Osteoblast (primary cell): ENCODE measurements at regions not wholly inside any gene's neighbourhood (a gene's known extent, or its start where the extent isn't known, plus 50 kb on each side); places are given as distances from the start of the nearest gene placed in this dataset.
"Not testable (repeated sequence)": the region's sequence is repeated elsewhere in the genome, so short reads cannot be mapped to it uniquely, and the experiment has no call there.

Experiments used
- DNase-seq: peaks from one replicate; pipeline ENCODE4 v3.0.0; 2011; ENCODE audit warnings: low spot score, mixed read lengths; ENCODE audit not compliant: insufficient read length; ENCODE audit errors: missing footprints
- H2AFZ ChIP-seq: 2 replicates; pipeline ENCODE4 v1.6.0; 2011; ENCODE audit warnings: mild to moderate bottlenecking, low read length
- H3K27ac ChIP-seq: 2 replicates; pipeline ENCODE4 v1.5.1; 2011; ENCODE audit warnings: mild to moderate bottlenecking, low read depth, low read length, moderate library complexity
- H3K27me3 ChIP-seq: 2 replicates; pipeline ENCODE4 v1.6.0; 2012; ENCODE audit warnings: mild to moderate bottlenecking, control low read depth, inconsistent platforms, low read length, moderate library complexity; ENCODE audit not compliant: insufficient read depth
- H3K36me3 ChIP-seq: 2 replicates; pipeline ENCODE4 v1.5.1; 2011; ENCODE audit warnings: mild to moderate bottlenecking, low read length, control low read depth, moderate library complexity; ENCODE audit not compliant: insufficient read depth
- H3K4me1 ChIP-seq: 2 replicates; pipeline ENCODE4 v1.5.1; 2011; ENCODE audit warnings: mild to moderate bottlenecking, low read length, control low read depth, moderate library complexity; ENCODE audit not compliant: insufficient read depth
- H3K4me2 ChIP-seq: 2 replicates; pipeline ENCODE4 v1.6.0; 2011; ENCODE audit warnings: mild to moderate bottlenecking, low read length; ENCODE audit not compliant: insufficient read depth
- H3K4me3 ChIP-seq: fragments of 200-600 bp; sonication (generic); 3 replicates; pipeline ENCODE4 v1.5.1; 2012; ENCODE audit warnings: mild to moderate bottlenecking, low read length, inconsistent platforms; ENCODE audit not compliant: insufficient read depth
- H3K79me2 ChIP-seq: 2 replicates; pipeline ENCODE4 v1.6.0; 2012; ENCODE audit warnings: mild to moderate bottlenecking, low read length, control low read depth, inconsistent platforms; ENCODE audit not compliant: insufficient read depth
- H3K9me3 ChIP-seq: 2 replicates; pipeline ENCODE4 v1.5.1; 2011; ENCODE audit warnings: low read depth, low read length, control low read depth
- H4K20me1 ChIP-seq: 2 replicates; pipeline ENCODE4 v1.6.0; 2012; ENCODE audit warnings: mild to moderate bottlenecking, low read length, control low read depth; ENCODE audit not compliant: insufficient read depth
- CTCF ChIP-seq: IDR thresholded peaks from 2 replicates; pipeline ENCODE4 v1.5.1; 2011; ENCODE audit warnings: mild to moderate bottlenecking, low read depth, low read length, moderate library complexity; ENCODE audit errors: extremely low read depth

- no peak overlapping the region for H2AFZ ChIP-seq
- no peak overlapping the region for H3K27ac ChIP-seq
- H3K4me2 ChIP-seq, result no peak overlapping the region
- H3K36me3 ChIP-seq, result no peaks in the 10 kb centered on the region
- no peaks in the 10 kb centered on the region for H3K27me3 ChIP-seq
- no peaks in the 10 kb centered on the region for H3K79me2 ChIP-seq
- no peak for DNase-seq
- no peaks in the 10 kb centered on the region for H3K9me3 ChIP-seq
- no peak overlapping the region for H3K4me3 ChIP-seq
- TF ChIP-seq CTCF, result no peak
- no peaks in the 10 kb centered on the region for H4K20me1 ChIP-seq
- H3K4me1 ChIP-seq, result no peaks in the 10 kb centered on the region
Observed at GRCh38 chr2:103402336-103402735, 640.5 kb downstream of the TMEM182 start.

GRCh38 chr2:103402944-103403343 lies 641.1 kb downstream of the TMEM182 start:
- H3K4me1 ChIP-seq, result no peaks in the 10 kb centered on the region
- H2AFZ ChIP-seq, result no peak overlapping the region
- no peak for DNase-seq
- no peaks in the 10 kb centered on the region for H3K79me2 ChIP-seq
- no peaks in the 10 kb centered on the region for H3K27me3 ChIP-seq
- no peaks in the 10 kb centered on the region for H3K9me3 ChIP-seq
- H3K36me3 ChIP-seq, result no peaks in the 10 kb centered on the region
- H3K27ac ChIP-seq, result no peak overlapping the region
- no peak overlapping the region for H3K4me3 ChIP-seq
- TF ChIP-seq CTCF, result no peak
- H4K20me1 ChIP-seq, result no peaks in the 10 kb centered on the region
- no peak overlapping the region for H3K4me2 ChIP-seq

GRCh38 chr2:103403388-103403787 lies 641.6 kb downstream of the TMEM182 start:
- H3K27ac ChIP-seq, DNase-seq, H3K36me3 ChIP-seq, H3K9me3 ChIP-seq, H4K20me1 ChIP-seq, H3K4me1 ChIP-seq, H3K4me3 ChIP-seq, H3K27me3 ChIP-seq, H2AFZ ChIP-seq, H3K4me2 ChIP-seq, H3K79me2 ChIP-seq: not testable (repeated sequence)

- DNase-seq, result no peak
- H3K27ac ChIP-seq, result no peak overlapping the region
- no peak overlapping the region for H3K4me2 ChIP-seq
Observed at GRCh38 chr2:103410221-103410620, 648.4 kb downstream of the TMEM182 start.

More at GRCh38 chr2:103410221-103410620, 648.4 kb downstream of the TMEM182 start:
- Histone ChIP-seq H3K79me2 (no peaks in the 10 kb centered on the region), H4K20me1 (no peaks in the 10 kb centered on the region), H3K27me3 (no peaks in the 10 kb centered on the region), H2AFZ (no peak overlapping the region), H3K9me3 (no peaks in the 10 kb centered on the region), H3K4me3 (no peak overlapping the region), H3K36me3 (no peaks in the 10 kb centered on the region), H3K4me1 (no peaks in the 10 kb centered on the region)
- TF ChIP-seq CTCF, result no peak
